HL-60 (cell line): ENCODE measurements at regions not wholly inside any gene's neighbourhood (a gene's known extent, or its start where the extent isn't known, plus 50 kb on each side); places are given as distances from the start of the nearest gene placed in this dataset.

Experiments
- DNase-seq, 2 experiments: peaks; one replicate each; pipeline ENCODE4 v3.0.0-alpha.2; 2010 to 2020; ENCODE audit warnings: low read depth in 1 of 2, low spot score in 1 of 2
- H3K27ac ChIP-seq: fragments of 250-450 bp; sonication (Bioruptor Pico); replicated peaks from 2 replicates; pipeline ENCODE4 v1.5.1; 2020; ENCODE audit warnings: mild to moderate bottlenecking, moderate library complexity
- H3K27me3 ChIP-seq: fragments of 250-450 bp; sonication (Bioruptor Pico); 2 replicates; pipeline ENCODE4 v1.5.1; 2021; ENCODE audit warnings: mild to moderate bottlenecking, moderate library complexity; ENCODE audit not compliant: insufficient read depth, poor library complexity, severe bottlenecking
- H3K4me3 ChIP-seq: replicated peaks from 2 replicates; pipeline ENCODE4 v1.5.1; 2011; ENCODE audit warnings: mild to moderate bottlenecking, control low read depth, low read length; ENCODE audit not compliant: insufficient read depth
- CTCF ChIP-seq: IDR thresholded peaks from one replicate; pipeline ENCODE4 v1.5.1; 2011; ENCODE audit warnings: low read length, control low read depth, inconsistent platforms; ENCODE audit not compliant: insufficient read depth
- GABPA ChIP-seq: IDR thresholded peaks from 2 replicates; pipeline ENCODE4 v1.6.1; 2012; ENCODE audit warnings: low read depth
- POLR2AphosphoS5 ChIP-seq: IDR thresholded peaks from 2 replicates; pipeline ENCODE4 v1.6.1; 2012; ENCODE audit warnings: low read depth
- REST ChIP-seq: IDR thresholded peaks from 2 replicates; pipeline ENCODE4 v1.6.1; 2012; ENCODE audit warnings: low read depth; ENCODE audit not compliant: insufficient replicate concordance
- SPI1 ChIP-seq: IDR thresholded peaks from 2 replicates; pipeline ENCODE4 v1.6.1; 2012; ENCODE audit warnings: low read depth, mild to moderate bottlenecking, borderline replicate concordance

GRCh38 chr14:26761532-26761931, 163.7 kb upstream of the NOVA1 start:
- Histone ChIP-seq H3K4me3 (no peak overlapping the region), H3K27ac (no peak overlapping the region), H3K27me3 (no peaks in the 10 kb centered on the region)
- DNase-seq: no peak
- TF ChIP-seq CTCF (no peak), SPI1 (no peak), GABPA (no peak), POLR2AphosphoS5 (no peak), REST (no peak)

GRCh38 chr14:26765301-26765700, 167.5 kb upstream of the NOVA1 start:
- H3K27ac ChIP-seq: no peak overlapping the region

GRCh38 chr14:26765768-26766520, 168.1 kb upstream of the NOVA1 start:
- no peak overlapping the region for H3K4me3 ChIP-seq
- no peak overlapping the region for H3K27ac ChIP-seq
- TF ChIP-seq CTCF (no peak), POLR2AphosphoS5 (no peak), REST (no peak), GABPA (no peak), SPI1 (no peak)
- DNase-seq: peak in 1 of 2 experiments; percentile 4
- H3K27me3 ChIP-seq: no peaks in the 10 kb centered on the region

More at GRCh38 chr14:26765301-26765700, 167.5 kb upstream of the NOVA1 start:
- Histone ChIP-seq H3K27me3 (no peaks in the 10 kb centered on the region), H3K4me3 (no peak overlapping the region)
- DNase-seq: no peak
- no peak for TF ChIP-seq POLR2AphosphoS5
- TF ChIP-seq SPI1: no peak

- H3K27me3 ChIP-seq: no peaks in the 10 kb centered on the region
- no peak overlapping the region for H3K27ac ChIP-seq
- DNase-seq: no peak
- no peak for TF ChIP-seq CTCF
- TF ChIP-seq POLR2AphosphoS5: no peak
- no peak for TF ChIP-seq GABPA
- no peak for TF ChIP-seq SPI1
- TF ChIP-seq REST: no peak
- no peak overlapping the region for H3K4me3 ChIP-seq
These were observed 168.9 kb upstream of the NOVA1 start for GRCh38 chr14:26766726-26767125.
